Testis (tissue), 2 donors: ENCODE measurements at regions not wholly inside any gene's neighbourhood (a gene's known extent, or its start where the extent isn't known, plus 50 kb on each side); places are given as distances from the start of the nearest gene placed in this dataset.

Source experiments
- DNase-seq: peaks from one replicate; pipeline ENCODE4 v3.0.0-alpha.2; 2019
- H3K27ac ChIP-seq, 2 donors: fragments of 200-600 bp; sonication (generic); one replicate each; pipeline ENCODE4 v1.5.1; 2019
- H3K27me3 ChIP-seq: fragments of 200-600 bp; sonication (generic); one replicate; pipeline ENCODE4 v1.5.1; 2019
- H3K36me3 ChIP-seq: fragments of 200-600 bp; sonication (generic); one replicate; pipeline ENCODE4 v1.5.1; 2017; ENCODE audit warnings: low read depth; ENCODE audit errors: missing control alignments
- H3K4me1 ChIP-seq: fragments of 200-600 bp; sonication (generic); one replicate; pipeline ENCODE4 v1.5.1; 2019
- H3K4me3 ChIP-seq, 2 donors: fragments of 200-600 bp; sonication (generic); one replicate each; pipeline ENCODE4 v1.5.1; 2017 to 2019
- H3K9me3 ChIP-seq: fragments of 200-600 bp; sonication (generic); one replicate; pipeline ENCODE4 v1.5.1; 2017
- CTCF ChIP-seq, 3 experiments: fragments of 450-650 bp in 2 of 3; fragments of 200-600 bp in 1 of 3; sonication (generic) in 1 of 3; IDR thresholded peaks; one replicate each; pipeline ENCODE4 v1.5.1; 2016 to 2019; ENCODE audit warnings: antibody characterized with exemption in 3 of 3, mild to moderate bottlenecking in 2 of 3, moderate library complexity in 1 of 3
- POLR2A ChIP-seq: fragments of 450-650 bp; IDR thresholded peaks from one replicate; pipeline ENCODE4 v1.6.1; 2017; ENCODE audit warnings: antibody characterized with exemption, mild to moderate bottlenecking, moderate library complexity
- WGBS, 2 donors: methylation state at CpG; one replicate each; pipeline ENCODE4 v1.1.5; 2018; 5-methylcytosine and 5-hydroxymethylcytosine counted together
- intact Hi-C: fragments of 100-400 bp; cut with DNase I; formaldehyde crosslinking; loops from one replicate; pipeline ENCODE4 v1.15.1; 2023; ENCODE audit warnings: low total_unique reads

- Histone ChIP-seq H3K4me3 (no peak overlapping the region), H3K9me3 (no peaks in the 10 kb centered on the region), H3K27ac (no peak overlapping the region), H3K4me1 (no peaks in the 10 kb centered on the region), H3K27me3 (no peaks in the 10 kb centered on the region), H3K36me3 (no peaks in the 10 kb centered on the region)
- intact Hi-C loops, result no loop called here
- 81 to 100% methylated on average over 1 of the region's 1 CpG for WGBS, 2 donors
- DNase-seq, result no peak
- TF ChIP-seq POLR2A (no peak), CTCF (IDR thresholded peaks at IDR 0.05) (no peak)
Measured at GRCh38 chr14:39483682-39484081, 51.4 kb upstream of the FBXO33 start.
